HEK293 (cell line): ENCODE measurements at regions not wholly inside any gene's neighbourhood (a gene's known extent, or its start where the extent isn't known, plus 50 kb on each side); places are given as distances from the start of the nearest gene placed in this dataset.

ENCODE experiments used
- CTCF ChIA-PET: fragments of 350-600 bp; formaldehyde crosslinking; extraction: SDS; loops from one replicate; lab custom pipeline; 2021; ENCODE audit warnings: antibody characterized with exemption; lab: Yijun Ruan, JAX
- POLR2A ChIA-PET: fragments of 300-600 bp; formaldehyde crosslinking; extraction: SDS; loops from one replicate; lab custom pipeline; 2020; ENCODE audit warnings: antibody characterized with exemption, inconsistent platforms; lab: Yijun Ruan, JAX
- H3K27ac ChIP-seq: fragments of 200-500 bp; sonication (Bioruptor generic); 2 replicates; pipeline ENCODE4 v1.5.1; 2014; ENCODE audit warnings: low read depth, low read length, control low read depth, inconsistent platforms; ENCODE audit errors: extremely low read depth
- H3K36me3 ChIP-seq, 2 experiments: fragments of 200-500 bp in 1 of 2; sonication (Bioruptor generic) in 1 of 2; 1 replicate in 1 of 2; 2 replicates in 1 of 2; pipeline ENCODE4 v1.5.1; 2014 to 2017; ENCODE audit warnings: inconsistent platforms in 2 of 2, low read length in 2 of 2; ENCODE audit not compliant: control insufficient read depth in 2 of 2, insufficient read depth in 1 of 2
- H3K4me1 ChIP-seq: fragments of 200-500 bp; sonication (Bioruptor generic); 2 replicates; pipeline ENCODE4 v1.5.1; 2014; ENCODE audit warnings: mild to moderate bottlenecking, low read length, inconsistent platforms; ENCODE audit not compliant: control insufficient read depth, insufficient read depth
- H3K4me3 ChIP-seq: 2 replicates; pipeline ENCODE4 v1.5.1; 2011; ENCODE audit warnings: low read depth, mild to moderate bottlenecking, control low read depth, low read length, moderate library complexity
- H3K9me3 ChIP-seq: fragments of 200-500 bp; sonication (Bioruptor generic); 2 replicates; pipeline ENCODE4 v1.5.1; 2014; ENCODE audit warnings: low read depth, low read length, inconsistent platforms; ENCODE audit not compliant: control insufficient read depth, insufficient read depth
- GLIS1 ChIP-seq: fragments of 450-650 bp; formaldehyde crosslinking; IDR thresholded peaks from 2 replicates; pipeline ENCODE4 v1.5.1; 2016; ENCODE audit warnings: missing biosample characterization, missing genetic modification characterization
- GLIS2 ChIP-seq: fragments of 450-650 bp; formaldehyde crosslinking; IDR thresholded peaks from 2 replicates; pipeline ENCODE4 v1.5.1; 2016; ENCODE audit warnings: missing biosample characterization, missing genetic modification characterization
- HOXC10 ChIP-seq: sonication (generic); formaldehyde crosslinking; IDR thresholded peaks from 2 replicates; pipeline ENCODE4 v1.8.1; 2023; ENCODE audit warnings: mild to moderate bottlenecking, missing genetic modification reagents
- SALL2 ChIP-seq: fragments of 450-650 bp; formaldehyde crosslinking; IDR thresholded peaks from 2 replicates; pipeline ENCODE4 v1.5.0; 2017; ENCODE audit warnings: missing biosample characterization, mild to moderate bottlenecking, missing genetic modification characterization, borderline replicate concordance
- TCF7L2 ChIP-seq: IDR thresholded peaks from 2 replicates; pipeline ENCODE4 v1.6.1; 2011; ENCODE audit warnings: low read depth, mild to moderate bottlenecking, inconsistent platforms, low read length, moderate library complexity, borderline replicate concordance
- ZBTB26 ChIP-seq: fragments of 450-650 bp; formaldehyde crosslinking; optimal IDR thresholded peaks from 2 replicates; pipeline ENCODE3; 2016; ENCODE audit warnings: missing biosample characterization, mild to moderate bottlenecking, missing genetic modification characterization
- ZBTB44 ChIP-seq: fragments of 450-650 bp; IDR thresholded peaks from 2 replicates; pipeline ENCODE4 v1.5.1; 2018; ENCODE audit warnings: missing biosample characterization, mild to moderate bottlenecking, missing genetic modification characterization
- ZBTB6 ChIP-seq: fragments of 450-650 bp; formaldehyde crosslinking; IDR thresholded peaks from 2 replicates; pipeline ENCODE4 v1.5.1; 2017; ENCODE audit warnings: missing biosample characterization, missing genetic modification characterization
- ZNF155 ChIP-seq: fragments of 450-650 bp; formaldehyde crosslinking; IDR thresholded peaks from 2 replicates; pipeline ENCODE4 v1.5.1; 2016; ENCODE audit warnings: missing biosample characterization, missing genetic modification characterization
- ZNF175 ChIP-seq: fragments of 450-650 bp; formaldehyde crosslinking; IDR thresholded peaks from 2 replicates; pipeline ENCODE4 v1.5.1; 2016; ENCODE audit warnings: missing biosample characterization, missing genetic modification characterization
- ZNF184 ChIP-seq: fragments of 450-650 bp; IDR thresholded peaks from 2 replicates; pipeline ENCODE4 v1.5.1; 2018; ENCODE audit warnings: missing biosample characterization, mild to moderate bottlenecking, missing genetic modification characterization
- ZNF2 ChIP-seq: fragments of 450-650 bp; formaldehyde crosslinking; IDR thresholded peaks from 2 replicates; pipeline ENCODE4 v1.5.1; 2016; ENCODE audit warnings: missing biosample characterization, missing genetic modification characterization
- ZNF214 ChIP-seq: fragments of 450-650 bp; formaldehyde crosslinking; IDR thresholded peaks from 2 replicates; pipeline ENCODE4 v1.5.1; 2017; ENCODE audit warnings: missing biosample characterization, mild to moderate bottlenecking, missing genetic modification characterization, borderline replicate concordance
- ZNF23 ChIP-seq: fragments of 450-650 bp; formaldehyde crosslinking; IDR thresholded peaks from 2 replicates; pipeline ENCODE4 v1.5.1; 2016; ENCODE audit warnings: missing biosample characterization, missing genetic modification characterization, borderline replicate concordance
- ZNF24 ChIP-seq: fragments of 450-650 bp; formaldehyde crosslinking; IDR thresholded peaks from 2 replicates; pipeline ENCODE4 v1.5.1; 2016; ENCODE audit warnings: missing biosample characterization, missing genetic modification characterization
- ZNF266 ChIP-seq: fragments of 450-650 bp; formaldehyde crosslinking; IDR thresholded peaks from 2 replicates; pipeline ENCODE4 v1.5.1; 2016; ENCODE audit warnings: missing biosample characterization, missing genetic modification characterization, low read depth
- ZNF274 ChIP-seq, 2 experiments: fragments of 200-500 bp in 1 of 2; fragments of 450-650 bp in 1 of 2; sonication (Bioruptor generic) in 1 of 2; formaldehyde crosslinking in 1 of 2; IDR thresholded peaks; 2 replicates each; pipeline versions ENCODE4 v1.5.1 to v1.6.1; 2014 to 2016; ENCODE audit warnings: borderline replicate concordance in 1 of 2, inconsistent platforms in 1 of 2, low read length in 1 of 2, missing biosample characterization in 1 of 2, missing genetic modification characterization in 1 of 2
- ZNF350 ChIP-seq: fragments of 450-650 bp; formaldehyde crosslinking; IDR thresholded peaks from 2 replicates; pipeline ENCODE4 v1.5.0; 2017; ENCODE audit warnings: missing biosample characterization, mild to moderate bottlenecking, missing genetic modification characterization
- ZNF37A ChIP-seq: fragments of 450-650 bp; IDR thresholded peaks from 2 replicates; pipeline ENCODE4 v1.5.1; 2018; ENCODE audit warnings: missing biosample characterization, missing genetic modification characterization
- ZNF501 ChIP-seq: fragments of 450-650 bp; formaldehyde crosslinking; IDR thresholded peaks from 2 replicates; pipeline ENCODE4 v1.5.1; 2016; ENCODE audit warnings: missing biosample characterization, missing genetic modification characterization
- ZNF521 ChIP-seq: fragments of 450-650 bp; formaldehyde crosslinking; IDR thresholded peaks from 2 replicates; pipeline ENCODE4 v1.5.1; 2017; ENCODE audit warnings: missing biosample characterization, mild to moderate bottlenecking, missing genetic modification characterization
- ZNF544 ChIP-seq: fragments of 450-650 bp; formaldehyde crosslinking; IDR thresholded peaks from 2 replicates; pipeline ENCODE4 v1.5.0; 2017; ENCODE audit warnings: missing biosample characterization, missing genetic modification characterization
- ZNF777 ChIP-seq: fragments of 450-650 bp; formaldehyde crosslinking; IDR thresholded peaks from 2 replicates; pipeline ENCODE4 v1.5.1; 2017; ENCODE audit warnings: missing biosample characterization, missing genetic modification characterization, borderline replicate concordance
- TF ChIP-seq, protein P1 (sequence below): fragments of 450-650 bp; formaldehyde crosslinking; IDR thresholded peaks from 2 replicates; pipeline ENCODE4 v1.5.1; 2016; ENCODE audit warnings: missing biosample characterization, missing genetic modification characterization

DNA sequence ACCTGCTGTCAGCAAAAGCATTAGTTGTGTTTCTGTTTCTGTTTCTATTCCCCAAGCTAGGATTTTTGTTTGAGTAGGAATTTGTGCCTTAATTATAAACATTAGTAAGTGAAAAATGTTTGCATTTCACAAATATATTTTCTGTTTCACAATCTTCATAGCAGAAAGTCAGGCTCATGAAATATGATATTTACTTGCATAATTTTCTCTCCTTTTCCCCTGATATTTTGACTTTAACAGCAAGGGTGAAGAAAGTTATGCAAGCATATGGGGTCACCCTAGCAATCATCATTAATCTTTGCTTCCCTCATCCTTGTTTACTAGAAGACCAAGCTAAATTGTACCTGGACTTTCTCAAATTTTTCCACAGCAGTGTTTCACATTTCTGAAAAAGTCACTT lies 140.3 kb upstream of the SEMA6D start:
- ChIA-PET POLR2A (no interaction called here), CTCF (no interaction called here)
- no peaks in the 10 kb centered on the region for H3K36me3 ChIP-seq

GRCh38 chr15:47577461-47577860 lies 139.8 kb upstream of the SEMA6D start:
- no peaks in the 10 kb centered on the region for H3K36me3 ChIP-seq
- CTCF ChIA-PET: no interaction called here

More for the DNA sequence above, 140.3 kb upstream of the SEMA6D start:
- Histone ChIP-seq H3K4me1 (no peaks in the 10 kb centered on the region; the same call in 1 of the 2 replicates), H3K4me3 (no peak overlapping the region), H3K9me3 (no peaks in the 10 kb centered on the region), H3K27ac (no peak overlapping the region)
- TF ChIP-seq GLIS1 (tag by site-specific recombination) (no peak), ZNF544 (tag by site-specific recombination) (no peak), ZNF24 (tag by site-specific recombination) (no peak)

DNA sequence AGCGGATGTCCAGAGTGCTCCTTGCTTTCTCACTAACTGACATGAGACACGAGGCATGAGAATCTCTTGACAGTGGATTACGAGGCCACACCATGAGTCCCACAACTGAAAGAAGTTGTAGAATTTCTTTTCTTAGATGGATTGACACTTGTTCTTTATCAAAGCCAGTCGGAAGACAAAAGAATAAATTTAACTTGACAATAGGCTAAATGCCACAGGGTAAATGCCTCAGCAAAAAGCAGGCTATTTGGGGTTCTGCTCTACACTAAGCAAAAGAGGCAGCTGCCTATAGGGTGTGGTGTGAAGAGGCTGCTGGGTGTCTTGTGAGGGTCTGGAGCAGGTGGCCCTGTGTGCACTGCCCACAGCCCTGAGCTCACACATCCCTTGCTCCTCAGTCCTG lies 135.1 kb upstream of the SEMA6D start:
- no peaks in the 10 kb centered on the region for H3K9me3 ChIP-seq
- ChIA-PET POLR2A (no interaction called here), CTCF (interaction anchor here (0.6 kb wide), 2 partner anchors 65 to 579 kb away, joined by 3 read pairs; no protein-coding TSS in a partner anchor)
- H3K4me1 ChIP-seq: peaks cover 11% of the 10 kb centered on the region
- H3K4me3 ChIP-seq: no peak overlapping the region
- TF ChIP-seq ZBTB6 (tag by site-specific recombination) (no peak), ZNF37A (tag by site-specific recombination) (no peak), ZNF175 (no peak), ZBTB26 (tag by site-specific recombination) (no peak), GLIS2 (tag by site-specific recombination) (no peak), ZNF214 (no peak), ZNF2 (tag by site-specific recombination) (no peak), ZNF155 (no peak), ZNF501 (tag by site-specific recombination) (no peak), ZNF266 (no peak), ZNF184 (tag by site-specific recombination) (no peak), ZNF521 (tag by site-specific recombination) (no peak)
- H3K36me3 ChIP-seq: no peaks in the 10 kb centered on the region
- no peak overlapping the region for H3K27ac ChIP-seq

More at GRCh38 chr15:47577461-47577860, 139.8 kb upstream of the SEMA6D start:
- TF ChIP-seq ZNF777: no peak
- no peak for TF ChIP-seq ZNF23
- TF ChIP-seq HOXC10 (CRISPR knock-in tag): no peak
- TF ChIP-seq ZNF274 (IDR thresholded peaks at IDR 0.05; ENCODE audit: low read length): no peak
- no peak for TF ChIP-seq ZNF274 (tag by site-specific recombination; IDR thresholded peaks at IDR 0.05; ENCODE audit: borderline replicate concordance)
- TF ChIP-seq ZNF350 (tag by site-specific recombination): no peak
- TF ChIP-seq, protein P1, sequence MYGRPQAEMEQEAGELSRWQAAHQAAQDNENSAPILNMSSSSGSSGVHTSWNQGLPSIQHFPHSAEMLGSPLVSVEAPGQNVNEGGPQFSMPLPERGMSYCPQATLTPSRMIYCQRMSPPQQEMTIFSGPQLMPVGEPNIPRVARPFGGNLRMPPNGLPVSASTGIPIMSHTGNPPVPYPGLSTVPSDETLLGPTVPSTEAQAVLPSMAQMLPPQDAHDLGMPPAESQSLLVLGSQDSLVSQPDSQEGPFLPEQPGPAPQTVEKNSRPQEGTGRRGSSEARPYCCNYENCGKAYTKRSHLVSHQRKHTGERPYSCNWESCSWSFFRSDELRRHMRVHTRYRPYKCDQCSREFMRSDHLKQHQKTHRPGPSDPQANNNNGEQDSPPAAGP (tag by site-specific recombination): no peak
- no peak for TF ChIP-seq ZBTB44 (tag by site-specific recombination)
- TF ChIP-seq GLIS1 (tag by site-specific recombination): no peak
- no peak for TF ChIP-seq TCF7L2
- TF ChIP-seq SALL2: no peak
- Histone ChIP-seq H3K4me1 (no peaks in the 10 kb centered on the region; the same call in 1 of the 2 replicates), H3K9me3 (no peaks in the 10 kb centered on the region), H3K27ac (no peak overlapping the region), H3K4me3 (no peak overlapping the region)
- POLR2A ChIA-PET: no interaction called here
